ENCODE measurements at regions not wholly inside any gene's neighbourhood (a gene's known extent, or its start where the extent isn't known, plus 50 kb on each side); places are given as distances from the start of the nearest gene placed in this dataset.

GRCh38 chr4:185881430-185881829, 69.4 kb upstream of the SORBS2 start:
- Histone ChIP-seq H4K5ac (ENCODE audit: insufficient read length, low read depth, low read length) (no peak overlapping the region), H3K23ac (ENCODE audit: insufficient read length) (no peak overlapping the region), H3K79me2 (ENCODE audit: control insufficient read depth in 1 of 2, insufficient read depth in 2 of 2, low read length in 2 of 2) (no peaks in the 10 kb centered on the region), H3K4ac (replicated peaks; ENCODE audit: insufficient read length, low read depth, low read length) (no peak overlapping the region), H2BK20ac (ENCODE audit: low read length) (no peak overlapping the region), H3K79me1 (ENCODE audit: low read depth, low read length) (no peaks in the 10 kb centered on the region), H2BK120ac (replicated peaks; ENCODE audit: low read depth, low read length) (no peak overlapping the region), H3K27ac (ENCODE audit: low read depth, low read length) (no peak overlapping the region), H2BK5ac (ENCODE audit: low read depth, low read length) (no peak overlapping the region), H3K23me2 (ENCODE audit: low read depth, low read length) (no peaks in the 10 kb centered on the region), H2AFZ (ENCODE audit: low read length) (no peak overlapping the region), H3K27me3 (replicated peaks in 1 of 4; ENCODE audit: control insufficient read depth in 3 of 4, extremely low read depth in 1 of 4, insufficient read depth in 3 of 4, low read length in 3 of 4) (no peaks in the 10 kb centered on the region), H2BK12ac (ENCODE audit: low read depth, low read length) (no peak overlapping the region), H2BK15ac (ENCODE audit: low read length) (no peak overlapping the region), H3K9ac (replicated peaks in 1 of 4; ENCODE audit: extremely low read depth in 1 of 4, low read depth in 3 of 4, low read length in 3 of 4) (no peak overlapping the region), H3K4me2 (ENCODE audit: insufficient read depth in 1 of 2, low read depth in 2 of 2, low read length in 2 of 2) (no peak overlapping the region), H3K4me1 (replicated peaks in 1 of 4; ENCODE audit: control insufficient read depth in 3 of 4, insufficient read depth in 4 of 4, low read length in 3 of 4) (peaks cover 0 to 4% (median 2%) of the 10 kb centered on the region in 4 experiments; a peak in 3 of 7 replicates), H4K91ac (replicated peaks; ENCODE audit: insufficient read length, low read length) (no peak overlapping the region), H3K4me3 (ENCODE audit: extremely low read depth in 1 of 4, insufficient read depth in 2 of 4, low read depth in 3 of 4, low read length in 4 of 4) (no peak overlapping the region), H3K56ac (replicated peaks; ENCODE audit: insufficient read length, low read depth, low read length) (no peak overlapping the region), H3K14ac (ENCODE audit: insufficient read length) (no peak overlapping the region), H3K36me3 (ENCODE audit: control insufficient read depth in 2 of 4, insufficient read depth in 4 of 4, low read length in 3 of 4) (no peaks in the 10 kb centered on the region), H2AK5ac (ENCODE audit: low read depth, low read length) (no peak overlapping the region), H4K20me1 (replicated peaks in 1 of 2; ENCODE audit: control insufficient read depth in 1 of 2, insufficient read depth in 2 of 2, low read length in 2 of 2) (no peaks in the 10 kb centered on the region), H3K18ac (ENCODE audit: extremely low read depth, low read length) (no peak overlapping the region), H4K8ac (ENCODE audit: extremely low read depth, insufficient read depth, low read length) (no peak overlapping the region), H3K9me3 (ENCODE audit: insufficient read depth in 2 of 2, low read depth in 1 of 2, low read length in 1 of 2) (no peaks in the 10 kb centered on the region)
- DNase-seq (ENCODE audit: low read depth in 1 of 2, low spot score in 2 of 2) (no peak), FAIRE-seq (peak; percentile 7)
- WGBS, 2 experiments (ENCODE audit: extremely low coverage in 1 of 2, insufficient coverage in 1 of 2, insufficient read length in 1 of 2, insufficient replicate concordance in 2 of 2, low coverage in 1 of 2, low lambda C conversion rate in 2 of 2, missing lambda C conversion rate in 1 of 2), result 70% methylated on average over 3 of the region's 3 CpGs; no CpG with 5 or more reads in 1 of the 2 experiments
- CTCF ChIA-PET (ENCODE audit: partially characterized antibody), result no interaction called here
- POLR2A ChIA-PET (ENCODE audit: partially characterized antibody), result interaction anchor here (1.3 kb wide), 1 partner anchor 38 kb away, joined by 3 read pairs; no protein-coding TSS in a partner anchor
- no peak for TF ChIP-seq EGR1 (IDR thresholded peaks at IDR 0.05; ENCODE audit: borderline replicate concordance, low read depth, low read length)
- no peak for TF ChIP-seq RBBP5 (IDR thresholded peaks at IDR 0.05; ENCODE audit: borderline replicate concordance, low read depth, low read length)
- no peak for TF ChIP-seq CEBPB (IDR thresholded peaks at IDR 0.05; ENCODE audit: low read depth, low read length)
- TF ChIP-seq SAP30 (IDR thresholded peaks at IDR 0.05; ENCODE audit: insufficient read depth, insufficient replicate concordance, low read length), result no peak

Measured in H1 (cell line).